NCI-H1105 (cell line): ENCODE measurements at regions not wholly inside any gene's neighbourhood (a gene's known extent, or its start where the extent isn't known, plus 50 kb on each side); places are given as distances from the start of the nearest gene placed in this dataset.
"Not testable (repeated sequence)": the region's sequence is repeated elsewhere in the genome, so short reads cannot be mapped to it uniquely, and the experiment has no call there.

ENCODE experiments used
- DNase-seq: peaks from one replicate; lab custom pipeline; 2025; lab: John Stamatoyannopoulos, UW

GRCh38 chr14:105692110-105692685 lies 165.8 kb downstream of the TMEM121 start:
- not testable (repeated sequence) for DNase-seq

GRCh38 chr14:105694961-105695360 lies 168.6 kb downstream of the TMEM121 start:
- DNase-seq, result no peak

GRCh38 chr14:105696388-105696787 lies 170.0 kb downstream of the TMEM121 start:
- DNase-seq, result not testable (repeated sequence)

GRCh38 chr14:105697414-105697813 lies 171.0 kb downstream of the TMEM121 start:
- not testable (repeated sequence) for DNase-seq

- not testable (repeated sequence) for DNase-seq
These were observed 171.6 kb downstream of the TMEM121 start for GRCh38 chr14:105697955-105698354.

GRCh38 chr14:105698940-105699556 lies 172.7 kb downstream of the TMEM121 start:
- DNase-seq, result not testable (repeated sequence)

- not testable (repeated sequence) for DNase-seq
These were observed 173.3 kb downstream of the TMEM121 start for GRCh38 chr14:105699706-105700105.

GRCh38 chr14:105700146-105700545 lies 173.8 kb downstream of the TMEM121 start:
- not testable (repeated sequence) for DNase-seq

- DNase-seq, result no peak
These were observed 174.4 kb downstream of the TMEM121 start for GRCh38 chr14:105700622-105701288.

GRCh38 chr14:105701456-105702274 lies 175.3 kb downstream of the TMEM121 start:
- DNase-seq, result no peak

GRCh38 chr14:105702275-105702817 lies 176.0 kb downstream of the TMEM121 start:
- no peak for DNase-seq

GRCh38 chr14:105703044-105703665 lies 176.8 kb downstream of the TMEM121 start:
- DNase-seq, result not testable (repeated sequence)

- not testable (repeated sequence) for DNase-seq
These were observed 177.7 kb downstream of the TMEM121 start for GRCh38 chr14:105704091-105704490.

- DNase-seq, result not testable (repeated sequence)
These were observed 178.1 kb downstream of the TMEM121 start for GRCh38 chr14:105704492-105704891.

- not testable (repeated sequence) for DNase-seq
These were observed 179.1 kb downstream of the TMEM121 start for GRCh38 chr14:105705512-105705861.

GRCh38 chr14:105705862-105706700 lies 179.7 kb downstream of the TMEM121 start:
- DNase-seq, result not testable (repeated sequence)

GRCh38 chr14:105706701-105707019 lies 180.3 kb downstream of the TMEM121 start:
- DNase-seq, result not testable (repeated sequence)

GRCh38 chr14:105707099-105707498 lies 180.7 kb downstream of the TMEM121 start:
- not testable (repeated sequence) for DNase-seq

- not testable (repeated sequence) for DNase-seq
These were observed 181.4 kb downstream of the TMEM121 start for GRCh38 chr14:105707723-105708151.

- DNase-seq, result not testable (repeated sequence)
These were observed 182.1 kb downstream of the TMEM121 start for GRCh38 chr14:105708251-105709134.
